DMS153 treated with DMSO at 0.1 percent for 48 hours (cell line): ENCODE measurements at regions not wholly inside any gene's neighbourhood (a gene's known extent, or its start where the extent isn't known, plus 50 kb on each side); places are given as distances from the start of the nearest gene placed in this dataset.
A peak's percentile ranks its signal among the peaks of the same experiment; 100 is the strongest.
"Not testable (repeated sequence)": the region's sequence is repeated elsewhere in the genome, so short reads cannot be mapped to it uniquely, and the experiment has no call there.

ENCODE experiments used
- DNase-seq: peaks from one replicate; lab custom pipeline; 2025; ENCODE audit not compliant: unreplicated experiment; lab: John Stamatoyannopoulos, UW

GRCh38 chr11:59008947-59009346 is 69.7 kb downstream of the GLYATL1 start:
- no peak for DNase-seq

- DNase-seq, result no peak
Measured at GRCh38 chr11:59009661-59010060, 70.4 kb downstream of the GLYATL1 start.

- DNase-seq, result no peak
Measured at GRCh38 chr11:59010708-59011107, 71.4 kb downstream of the GLYATL1 start.

GRCh38 chr11:59011655-59012397 is 72.5 kb downstream of the GLYATL1 start:
- DNase-seq, result no peak

GRCh38 chr11:59012398-59013265 is 73.3 kb downstream of the GLYATL1 start:
- no peak for DNase-seq

- DNase-seq, result peak; percentile 85
Measured at GRCh38 chr11:59025097-59025496, 61.0 kb upstream of the GLYATL1B start.

- DNase-seq, result no peak
Measured at GRCh38 chr11:59028105-59028504, 58.0 kb upstream of the GLYATL1B start.

GRCh38 chr11:59029366-59029889 is 56.7 kb upstream of the GLYATL1B start:
- DNase-seq, result no peak

- DNase-seq, result no peak
Measured at GRCh38 chr11:59030037-59030436, 56.1 kb upstream of the GLYATL1B start.

GRCh38 chr11:59031746-59032145 is 54.4 kb upstream of the GLYATL1B start:
- DNase-seq, result not testable (repeated sequence)
